Panc1 (cell line): ENCODE measurements at regions not wholly inside any gene's neighbourhood (a gene's known extent, or its start where the extent isn't known, plus 50 kb on each side); places are given as distances from the start of the nearest gene placed in this dataset.

Source experiments
- ATAC-seq: fragments of 200-7000 bp; cut with Tn5 transposase; 2 replicates; pipeline ENCODE4 v1.9.1; 2020; ENCODE audit warnings: mild to moderate bottlenecking, moderate library complexity
- BruUV-seq: library from RNA; stranded (reverse); fragments of 400-500 nt; replicated peaks from 2 replicates; lab custom pipeline; 2021; lab: Mats Ljungman, UMichigan
- CTCF ChIA-PET: fragments of 300-600 bp; sonication (Branson Sonifier 250); formaldehyde crosslinking; loops from one replicate; lab custom pipeline; 2022; ENCODE audit warnings: antibody characterized with exemption; lab: Charles Lee
- POLR2A ChIA-PET: fragments of 300-600 bp; sonication (Branson Sonifier 250); formaldehyde crosslinking; loops from one replicate; lab custom pipeline; 2022; ENCODE audit warnings: antibody characterized with exemption; lab: Charles Lee
- DNase-seq: peaks from one replicate; pipeline ENCODE4 v3.0.0-alpha.2; 2010; ENCODE audit warnings: low read depth, low spot score
- H3K27ac ChIP-seq: 2 replicates; pipeline ENCODE4 v1.5.1; 2011; ENCODE audit warnings: mild to moderate bottlenecking, low read length, inconsistent platforms
- H3K27me3 ChIP-seq: fragments of 200-500 bp; sonication (Bioruptor generic); 2 replicates; pipeline ENCODE4 v1.6.0; 2014; ENCODE audit warnings: low read length, inconsistent platforms; ENCODE audit not compliant: control insufficient read depth, insufficient read depth
- H3K36me3 ChIP-seq: fragments of 200-500 bp; sonication (Bioruptor generic); 2 replicates; pipeline ENCODE4 v1.5.1; 2014; ENCODE audit warnings: inconsistent platforms, mild to moderate bottlenecking, low read length, moderate library complexity; ENCODE audit not compliant: control insufficient read depth, insufficient read depth
- H3K4me1 ChIP-seq: 2 replicates; pipeline ENCODE4 v1.5.1; 2011; ENCODE audit warnings: inconsistent platforms, mild to moderate bottlenecking, low read length, moderate library complexity; ENCODE audit not compliant: control insufficient read depth, insufficient read depth
- H3K4me3 ChIP-seq, 2 experiments: 2 replicates each; pipeline ENCODE4 v1.5.1; 2011 to 2012; ENCODE audit warnings: low read depth in 2 of 2, low read length in 2 of 2, mild to moderate bottlenecking in 2 of 2, inconsistent platforms in 1 of 2, moderate library complexity in 1 of 2
- H3K9me3 ChIP-seq: fragments of 200-500 bp; sonication (Bioruptor generic); 2 replicates; pipeline ENCODE4 v1.5.1; 2014; ENCODE audit warnings: low read depth, mild to moderate bottlenecking, inconsistent platforms, low read length, moderate library complexity; ENCODE audit not compliant: control insufficient read depth, insufficient read depth
- POLR2AphosphoS5 ChIP-seq: IDR thresholded peaks from 2 replicates; pipeline ENCODE4 v1.6.1; 2012; ENCODE audit warnings: mild to moderate bottlenecking, low read depth, low read length, moderate library complexity
- SIN3A ChIP-seq: IDR thresholded peaks from 2 replicates; pipeline ENCODE4 v1.6.1; 2012; ENCODE audit warnings: low read depth, mild to moderate bottlenecking, low read length, moderate library complexity, borderline replicate concordance; ENCODE audit not compliant: insufficient read depth
- TCF7L2 ChIP-seq: IDR thresholded peaks from 2 replicates; pipeline ENCODE4 v1.6.1; 2011; ENCODE audit warnings: mild to moderate bottlenecking, low read depth, low read length, inconsistent platforms
- in situ Hi-C: cut with HindIII; loops from 2 replicates; pipeline ENCODE4 v1.10.0; 2016; ENCODE audit warnings: low sequenced_read_pairs, low pct_unique_long_range_greater_than_20kb
- intact Hi-C: fragments of 100-400 bp; cut with micrococcal nuclease; formaldehyde crosslinking; loops from one replicate; pipeline ENCODE4 v1.10.0; 2022; ENCODE audit not compliant: unreplicated experiment
- TF ChIP-seq, protein P1 (sequence below): fragments of 450-650 bp; IDR thresholded peaks from 2 replicates; pipeline ENCODE4 v1.5.1; 2017; ENCODE audit warnings: mild to moderate bottlenecking
- TF ChIP-seq, protein P2 (sequence below), 2 experiments: IDR thresholded peaks; 2 replicates each; pipeline ENCODE4 v1.6.1; 2011 to 2012; ENCODE audit warnings: low read depth in 2 of 2, control low read depth in 1 of 2, low read length in 1 of 2, mild to moderate bottlenecking in 1 of 2, moderate library complexity in 1 of 2; ENCODE audit not compliant: insufficient read depth in 1 of 2

DNA sequence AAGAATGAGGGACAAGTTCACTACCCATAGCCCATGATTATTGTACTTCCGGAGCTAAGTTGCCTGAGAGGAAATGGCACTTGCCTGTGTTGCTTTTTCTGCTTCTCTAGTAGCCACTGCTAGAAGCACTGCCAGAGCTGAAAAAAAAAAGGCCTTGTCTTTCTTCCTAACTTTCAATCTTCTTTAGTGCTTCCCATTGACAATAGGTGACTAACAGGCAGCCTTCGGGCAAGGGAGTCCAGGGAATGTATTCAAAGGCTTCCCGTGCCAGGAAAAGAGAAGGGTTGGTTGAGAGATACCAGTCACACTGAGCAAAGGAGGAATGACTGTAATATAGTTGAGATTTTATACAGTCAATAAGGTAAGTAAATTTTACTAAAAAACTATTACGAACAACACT is 242.0 kb downstream of the CALCRL start:
- CTCF ChIA-PET = no interaction called here
- no peaks in the 10 kb centered on the region for H3K4me1 ChIP-seq
- no peaks in the 10 kb centered on the region for H3K9me3 ChIP-seq
- in situ Hi-C loops (no loop called here), intact Hi-C loops (no loop called here)
- POLR2A ChIA-PET = no interaction called here
- no TSS peak for BruUV-seq
- no peaks in the 10 kb centered on the region for H3K36me3 ChIP-seq
- H3K27ac ChIP-seq = no peak overlapping the region
- no peaks in the 10 kb centered on the region for H3K27me3 ChIP-seq
- DNase-seq (no peak), ATAC-seq (no peak)
- no peak for TF ChIP-seq SIN3A
- no peak for TF ChIP-seq TCF7L2
- TF ChIP-seq, protein P1, sequence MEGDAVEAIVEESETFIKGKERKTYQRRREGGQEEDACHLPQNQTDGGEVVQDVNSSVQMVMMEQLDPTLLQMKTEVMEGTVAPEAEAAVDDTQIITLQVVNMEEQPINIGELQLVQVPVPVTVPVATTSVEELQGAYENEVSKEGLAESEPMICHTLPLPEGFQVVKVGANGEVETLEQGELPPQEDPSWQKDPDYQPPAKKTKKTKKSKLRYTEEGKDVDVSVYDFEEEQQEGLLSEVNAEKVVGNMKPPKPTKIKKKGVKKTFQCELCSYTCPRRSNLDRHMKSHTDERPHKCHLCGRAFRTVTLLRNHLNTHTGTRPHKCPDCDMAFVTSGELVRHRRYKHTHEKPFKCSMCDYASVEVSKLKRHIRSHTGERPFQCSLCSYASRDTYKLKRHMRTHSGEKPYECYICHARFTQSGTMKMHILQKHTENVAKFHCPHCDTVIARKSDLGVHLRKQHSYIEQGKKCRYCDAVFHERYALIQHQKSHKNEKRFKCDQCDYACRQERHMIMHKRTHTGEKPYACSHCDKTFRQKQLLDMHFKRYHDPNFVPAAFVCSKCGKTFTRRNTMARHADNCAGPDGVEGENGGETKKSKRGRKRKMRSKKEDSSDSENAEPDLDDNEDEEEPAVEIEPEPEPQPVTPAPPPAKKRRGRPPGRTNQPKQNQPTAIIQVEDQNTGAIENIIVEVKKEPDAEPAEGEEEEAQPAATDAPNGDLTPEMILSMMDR = no peak
- TF ChIP-seq, protein P2, sequence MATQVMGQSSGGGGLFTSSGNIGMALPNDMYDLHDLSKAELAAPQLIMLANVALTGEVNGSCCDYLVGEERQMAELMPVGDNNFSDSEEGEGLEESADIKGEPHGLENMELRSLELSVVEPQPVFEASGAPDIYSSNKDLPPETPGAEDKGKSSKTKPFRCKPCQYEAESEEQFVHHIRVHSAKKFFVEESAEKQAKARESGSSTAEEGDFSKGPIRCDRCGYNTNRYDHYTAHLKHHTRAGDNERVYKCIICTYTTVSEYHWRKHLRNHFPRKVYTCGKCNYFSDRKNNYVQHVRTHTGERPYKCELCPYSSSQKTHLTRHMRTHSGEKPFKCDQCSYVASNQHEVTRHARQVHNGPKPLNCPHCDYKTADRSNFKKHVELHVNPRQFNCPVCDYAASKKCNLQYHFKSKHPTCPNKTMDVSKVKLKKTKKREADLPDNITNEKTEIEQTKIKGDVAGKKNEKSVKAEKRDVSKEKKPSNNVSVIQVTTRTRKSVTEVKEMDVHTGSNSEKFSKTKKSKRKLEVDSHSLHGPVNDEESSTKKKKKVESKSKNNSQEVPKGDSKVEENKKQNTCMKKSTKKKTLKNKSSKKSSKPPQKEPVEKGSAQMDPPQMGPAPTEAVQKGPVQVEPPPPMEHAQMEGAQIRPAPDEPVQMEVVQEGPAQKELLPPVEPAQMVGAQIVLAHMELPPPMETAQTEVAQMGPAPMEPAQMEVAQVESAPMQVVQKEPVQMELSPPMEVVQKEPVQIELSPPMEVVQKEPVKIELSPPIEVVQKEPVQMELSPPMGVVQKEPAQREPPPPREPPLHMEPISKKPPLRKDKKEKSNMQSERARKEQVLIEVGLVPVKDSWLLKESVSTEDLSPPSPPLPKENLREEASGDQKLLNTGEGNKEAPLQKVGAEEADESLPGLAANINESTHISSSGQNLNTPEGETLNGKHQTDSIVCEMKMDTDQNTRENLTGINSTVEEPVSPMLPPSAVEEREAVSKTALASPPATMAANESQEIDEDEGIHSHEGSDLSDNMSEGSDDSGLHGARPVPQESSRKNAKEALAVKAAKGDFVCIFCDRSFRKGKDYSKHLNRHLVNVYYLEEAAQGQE (IDR thresholded peaks at IDR 0.05; ENCODE audit: insufficient read depth in 1 of 2, low read depth in 2 of 2, low read length in 1 of 2) = no peak
- no peak for TF ChIP-seq POLR2AphosphoS5
- H3K4me3 ChIP-seq = no peak overlapping the region

DNA sequence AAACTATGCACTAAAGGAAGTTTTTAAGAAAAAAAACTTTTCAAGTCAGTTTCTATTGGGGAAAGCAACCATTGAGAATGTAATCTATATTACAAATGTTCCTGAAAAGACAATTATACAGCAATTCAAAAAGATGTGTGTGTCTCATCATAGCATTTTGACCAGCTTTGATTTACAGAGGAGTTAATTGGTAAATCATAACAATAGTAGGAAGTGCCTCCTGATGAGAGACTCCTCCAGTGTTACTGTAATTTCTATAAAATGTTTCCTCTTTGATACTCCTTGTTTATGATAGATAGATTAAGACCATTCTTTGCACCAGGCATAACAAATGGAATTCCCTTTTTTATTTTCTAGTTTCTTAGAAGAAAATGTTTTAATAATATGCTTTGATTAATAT is 249.9 kb downstream of the CALCRL start:
- DNase-seq (no peak), ATAC-seq (no peak)
- no peak overlapping the region for H3K4me3 ChIP-seq
- in situ Hi-C loops (no loop called here), intact Hi-C loops (no loop called here)
- ChIA-PET POLR2A (no interaction called here), CTCF (no interaction called here)
- no peaks in the 10 kb centered on the region for H3K9me3 ChIP-seq
- no peaks in the 10 kb centered on the region for H3K36me3 ChIP-seq
- no peaks in the 10 kb centered on the region for H3K4me1 ChIP-seq
- BruUV-seq = no TSS peak
- H3K27me3 ChIP-seq = no peaks in the 10 kb centered on the region
- TF ChIP-seq SIN3A (no peak), POLR2AphosphoS5 (no peak), TCF7L2 (no peak)
- TF ChIP-seq, protein P2 (IDR thresholded peaks at IDR 0.05; ENCODE audit: insufficient read depth in 1 of 2, low read depth in 2 of 2, low read length in 1 of 2) = no peak
- TF ChIP-seq, protein P1 = no peak
- no peak overlapping the region for H3K27ac ChIP-seq
